Activated CD4-positive, alpha-beta T cell treated with anti-CD3 and anti-CD28 coated beads for 48 hours (primary cell): ENCODE measurements at regions not wholly inside any gene's neighbourhood (a gene's known extent, or its start where the extent isn't known, plus 50 kb on each side); places are given as distances from the start of the nearest gene placed in this dataset.
"Not testable (repeated sequence)": the region's sequence is repeated elsewhere in the genome, so short reads cannot be mapped to it uniquely, and the experiment has no call there.

Experiments
- DNase-seq: peaks from one replicate; pipeline ENCODE4 v3.0.0-alpha.2; 2020

DNA sequence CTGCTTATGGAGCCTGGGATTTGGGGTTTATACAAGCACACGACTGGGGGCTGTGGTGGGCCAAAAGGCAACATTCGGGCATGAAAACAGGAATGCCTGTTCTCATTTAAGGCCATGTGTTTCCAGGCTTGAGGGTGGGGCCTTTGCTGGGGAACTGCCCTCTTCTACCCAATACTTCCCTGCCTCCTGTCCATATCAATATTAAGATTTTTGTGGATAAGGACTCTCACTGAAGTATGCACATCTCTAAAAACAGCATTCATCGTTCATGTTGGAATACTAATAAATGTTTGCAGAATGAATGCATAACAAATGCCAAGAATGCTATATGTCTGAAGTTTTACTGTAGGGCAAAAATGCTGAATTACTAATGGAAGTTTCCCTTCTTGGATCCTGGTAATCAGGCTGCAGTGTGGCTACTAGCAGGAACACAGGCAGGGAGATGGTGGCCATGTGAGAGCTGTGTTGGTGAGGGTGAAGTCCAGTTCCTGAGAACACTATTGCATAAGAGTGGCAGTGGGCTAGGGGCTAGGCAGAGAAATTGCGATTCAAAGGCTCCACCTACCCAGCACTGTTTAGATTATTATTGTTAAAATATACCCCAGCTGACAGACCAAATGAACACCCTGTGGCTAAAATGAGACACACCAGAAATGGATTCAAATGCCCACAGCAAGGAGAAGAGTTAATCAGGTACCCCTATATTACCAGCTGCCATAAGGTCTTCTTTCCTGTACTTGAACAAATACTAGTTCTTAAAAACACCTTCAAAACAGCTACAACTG, 644.3 kb downstream of the EPM2A start:
- DNase-seq = no peak

GRCh38 chr6:145091586-145092142, 643.7 kb downstream of the EPM2A start:
- no peak for DNase-seq

DNA sequence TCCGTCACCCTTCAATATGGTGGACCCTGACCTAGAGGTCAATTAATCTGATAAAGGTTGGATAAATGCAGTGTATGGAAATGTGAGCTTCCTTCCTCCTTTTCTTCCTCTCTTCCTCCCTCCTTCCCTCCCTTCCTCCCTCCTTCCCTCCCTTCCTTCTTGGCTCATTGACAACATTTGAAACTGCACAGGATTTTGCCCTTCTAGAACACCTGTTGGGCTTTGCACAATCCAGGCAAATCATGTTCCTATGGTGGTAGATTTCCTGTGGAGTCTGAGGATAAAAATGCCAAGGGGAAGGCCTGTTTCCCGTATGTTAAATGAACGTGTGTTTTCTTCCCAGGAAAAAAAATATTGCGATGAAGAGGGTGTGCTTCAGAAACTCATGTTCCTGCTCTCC, 642.8 kb downstream of the EPM2A start:
- DNase-seq = no peak

DNA sequence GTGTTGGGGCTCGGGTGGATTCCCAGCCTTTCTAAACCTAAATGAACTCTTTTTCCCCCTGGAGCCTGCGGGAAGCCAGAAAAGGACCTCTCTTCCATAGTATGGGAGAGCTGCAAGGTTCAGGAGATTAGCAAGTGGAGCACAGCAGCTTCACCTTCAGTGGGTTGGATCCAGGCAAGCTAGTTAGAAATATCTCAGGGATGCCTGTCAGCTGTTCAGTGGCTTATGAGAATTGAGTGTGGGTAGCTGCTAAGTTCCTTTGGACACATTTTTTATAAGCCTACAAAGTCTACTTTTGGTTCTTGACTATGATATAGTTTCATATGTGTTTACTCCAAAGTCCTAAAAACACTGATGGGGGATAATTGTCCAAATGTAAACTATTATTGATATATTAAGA, 642.1 kb downstream of the EPM2A start:
- DNase-seq = no peak

- no peak for DNase-seq
Observed at GRCh38 chr6:145096846-145097245, 638.5 kb downstream of the EPM2A start.

DNA sequence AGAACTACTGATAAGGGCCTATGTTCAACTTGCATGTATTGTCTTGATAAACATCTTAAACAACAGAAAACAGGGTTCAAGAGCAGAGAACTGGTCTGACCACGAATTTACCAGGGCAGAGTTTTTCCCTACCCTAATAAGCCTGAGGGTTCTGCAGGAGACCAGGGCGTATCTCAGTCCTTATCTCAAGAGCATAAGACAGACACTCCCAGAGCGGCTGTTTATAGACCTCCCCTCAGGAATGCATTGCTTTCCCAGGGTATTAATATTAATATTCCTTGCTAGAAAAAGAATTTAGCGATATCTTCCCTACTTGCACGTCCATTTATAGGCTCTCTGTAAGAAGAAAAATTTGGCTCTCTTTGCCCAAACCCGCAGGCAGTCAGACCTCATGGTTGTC, 637.2 kb downstream of the EPM2A start:
- DNase-seq = not testable (repeated sequence)

- no peak for DNase-seq
Observed at GRCh38 chr6:145099713-145100112, 635.6 kb downstream of the EPM2A start.

GRCh38 chr6:145110109-145110508, 625.2 kb downstream of the EPM2A start:
- DNase-seq = no peak

GRCh38 chr6:145111407-145111806, 623.9 kb downstream of the EPM2A start:
- DNase-seq = not testable (repeated sequence)

DNA sequence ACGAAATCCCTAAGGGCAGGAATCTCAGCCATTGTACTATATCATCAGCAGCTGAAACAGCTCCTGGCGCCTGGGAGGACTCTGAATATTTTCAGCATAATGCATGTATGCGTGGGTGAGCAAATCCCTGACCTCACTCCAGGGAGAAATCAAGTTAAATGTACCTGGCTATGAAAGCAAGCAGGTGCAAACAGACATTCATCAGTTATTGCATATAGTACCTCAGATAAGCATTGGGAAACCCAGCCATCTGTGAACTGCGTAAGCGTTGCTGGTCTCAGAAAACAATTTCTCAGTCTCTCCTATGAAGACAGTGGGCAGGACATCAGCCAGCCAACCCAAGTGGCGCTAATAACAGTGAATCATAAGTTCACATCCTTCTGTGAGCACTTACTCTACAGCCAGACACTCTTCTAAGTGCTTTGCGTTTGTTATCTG, 622.6 kb downstream of the EPM2A start:
- DNase-seq = no peak

DNA sequence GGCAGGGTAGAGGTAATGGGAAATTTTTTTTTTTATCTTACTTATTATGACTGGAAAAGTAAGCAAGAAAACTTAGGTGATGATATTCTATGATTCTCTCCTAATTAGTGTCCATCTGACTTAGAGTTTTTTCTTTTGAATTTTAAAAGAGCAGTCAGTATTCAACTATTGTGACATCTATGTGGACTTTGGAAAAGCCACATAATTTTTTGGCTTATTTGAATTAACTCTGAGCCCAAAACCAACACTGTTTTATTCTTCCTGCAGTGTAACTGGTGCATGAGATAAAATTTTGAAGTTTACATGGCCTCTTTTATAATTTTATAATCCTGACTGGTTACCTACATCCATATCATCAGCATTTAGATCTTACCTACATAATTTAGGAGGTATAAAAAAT, 619.7 kb downstream of the EPM2A start:
- no peak for DNase-seq

DNA sequence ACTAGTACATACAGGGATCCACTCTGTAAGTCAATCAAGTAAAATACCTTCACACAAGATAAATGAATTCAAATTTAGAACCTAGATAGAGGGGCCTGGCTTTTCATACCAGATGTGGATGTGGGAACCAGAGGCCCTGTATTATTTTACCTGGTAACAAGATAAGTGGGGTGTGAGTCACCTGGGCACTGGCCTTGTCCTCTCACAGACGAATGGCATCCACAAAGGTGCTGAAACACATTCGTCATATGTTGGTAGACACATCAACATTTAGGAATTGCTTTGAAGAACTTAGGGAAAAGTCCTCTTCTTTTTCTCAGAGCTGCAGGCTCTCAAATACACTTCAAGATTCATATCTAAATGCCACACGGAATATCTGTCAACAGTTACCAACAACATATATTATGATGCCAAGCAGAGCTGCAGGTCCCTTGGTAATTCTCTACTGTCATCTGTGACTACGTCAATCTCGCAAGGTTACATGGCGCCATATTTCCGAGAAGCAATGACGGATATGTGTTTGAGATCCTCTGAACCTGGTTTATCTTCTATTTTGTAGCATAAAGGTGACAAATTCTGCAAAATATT, 618.6 kb downstream of the EPM2A start:
- no peak for DNase-seq

GRCh38 chr6:145118224-145118623, 617.1 kb downstream of the EPM2A start:
- DNase-seq = no peak

DNA sequence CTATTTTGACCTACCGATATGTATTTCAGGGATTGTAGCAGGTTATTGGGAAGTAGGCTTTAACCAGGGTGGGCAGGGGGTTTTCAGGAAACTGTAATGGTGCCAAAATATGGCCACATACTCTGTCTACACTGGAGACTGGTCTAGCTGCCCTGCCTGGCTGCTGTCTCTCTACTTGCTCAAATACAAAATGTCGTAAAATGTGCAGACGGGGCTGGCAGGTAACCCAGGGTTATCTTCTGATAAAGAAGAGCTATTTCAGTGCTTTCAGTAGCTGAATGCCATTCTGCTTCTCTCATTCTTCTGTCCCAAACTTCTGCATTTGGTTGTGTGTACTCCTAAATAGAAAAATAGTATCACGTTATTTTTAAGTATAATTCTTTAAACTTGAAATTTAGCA, 616.2 kb downstream of the EPM2A start:
- DNase-seq = no peak

DNA sequence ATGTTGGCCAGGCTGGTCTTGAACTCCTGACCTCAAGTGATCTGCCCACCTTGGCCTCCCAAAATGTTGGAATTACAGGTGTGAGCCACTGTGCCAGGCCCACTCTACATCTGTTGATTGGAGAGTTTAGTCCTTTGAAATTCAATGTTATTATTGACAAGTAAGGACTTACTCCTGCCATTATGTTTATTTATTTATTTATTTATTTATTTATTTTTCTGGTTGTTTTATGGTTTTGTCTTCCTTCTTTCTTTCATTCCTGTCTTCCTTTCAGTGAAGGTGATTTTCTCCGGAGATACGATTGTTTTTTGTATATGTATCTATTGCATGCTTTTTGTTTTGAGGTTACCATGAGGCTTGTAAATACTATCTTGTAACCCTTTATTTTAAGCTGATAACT, 602.6 kb downstream of the EPM2A start:
- DNase-seq = no peak

- no peak for DNase-seq
Observed at GRCh38 chr6:145135702-145136101, 599.6 kb downstream of the EPM2A start.

GRCh38 chr6:145137425-145137824, 597.9 kb downstream of the EPM2A start:
- no peak for DNase-seq

GRCh38 chr6:145138469-145139139, 596.7 kb downstream of the EPM2A start:
- no peak for DNase-seq

- DNase-seq = no peak
Observed at GRCh38 chr6:145139140-145139850, 596.0 kb downstream of the EPM2A start.

DNA sequence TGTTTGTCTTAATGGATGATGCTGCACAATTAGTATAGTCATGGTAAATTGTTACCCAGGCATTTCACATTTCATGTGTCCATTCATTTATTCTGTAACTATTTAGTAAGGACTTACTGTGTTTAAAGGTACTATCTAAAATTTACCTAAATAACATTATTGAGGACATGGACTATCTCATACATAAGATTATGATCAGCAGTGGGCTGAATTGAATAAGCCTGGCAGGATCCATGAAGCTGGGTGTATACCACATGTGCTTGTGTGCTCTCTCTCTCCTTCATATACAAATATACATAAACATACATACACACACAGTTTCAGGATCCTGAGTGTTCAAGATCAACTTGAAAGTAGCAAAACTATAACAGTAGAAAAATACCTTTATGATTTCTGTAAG, 595.4 kb downstream of the EPM2A start:
- DNase-seq = no peak

DNA sequence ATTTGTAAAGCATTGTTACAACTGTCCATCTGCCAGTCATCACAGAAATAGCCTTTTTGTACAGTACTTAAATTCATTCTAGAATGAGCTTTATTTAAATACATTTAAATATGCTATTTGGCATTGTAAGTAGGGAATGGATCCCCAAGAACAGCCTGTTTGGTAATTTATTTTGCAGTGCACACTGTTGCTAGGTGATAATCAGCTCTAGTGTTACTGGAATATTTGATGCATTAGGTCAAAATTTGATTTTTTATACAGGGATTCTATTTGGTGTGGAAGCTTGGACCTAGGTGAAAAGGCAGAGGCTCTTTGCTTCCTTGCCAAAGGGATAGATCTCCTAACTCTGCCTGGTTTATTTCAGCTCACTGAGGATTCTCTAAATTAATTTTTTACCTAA, 593.7 kb downstream of the EPM2A start:
- no peak for DNase-seq

GRCh38 chr6:145142958-145143357, 592.4 kb downstream of the EPM2A start:
- no peak for DNase-seq

- no peak for DNase-seq
Observed at GRCh38 chr6:145143379-145143778, 591.9 kb downstream of the EPM2A start.
